Hematopoietic multipotent progenitor cell treated with erythropoietin and hydrocortisone succinate and interleukin-3 and kit ligand, for 15 days (in vitro differentiated cells): ENCODE measurements at regions not wholly inside any gene's neighbourhood (a gene's known extent, or its start where the extent isn't known, plus 50 kb on each side); places are given as distances from the start of the nearest gene placed in this dataset.
"Not testable (repeated sequence)": the region's sequence is repeated elsewhere in the genome, so short reads cannot be mapped to it uniquely, and the experiment has no call there.

Source experiments
- DNase-seq: peaks from one replicate; pipeline ENCODE4 v3.0.0-alpha.2; 2015; ENCODE audit warnings: low spot score

DNA sequence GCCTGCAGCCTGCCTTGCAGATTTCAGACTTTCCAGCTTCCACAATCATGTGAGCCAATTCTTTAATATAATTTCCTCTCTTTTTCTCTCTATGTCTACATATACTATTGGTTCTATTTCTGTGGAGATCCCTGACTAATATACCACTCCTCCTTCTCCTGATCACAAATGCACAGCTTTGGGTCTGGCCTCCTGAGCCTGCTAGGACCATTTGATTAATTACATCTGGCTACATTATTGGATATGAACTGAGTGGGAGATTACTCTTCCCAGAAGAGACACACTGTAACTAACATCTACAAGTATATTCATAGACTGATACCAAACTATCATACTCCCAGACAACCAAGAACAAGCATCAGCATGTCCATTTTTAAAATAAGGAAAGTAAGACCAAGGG lies 188.9 kb upstream of the LMCD1 start:
- no peak for DNase-seq

DNA sequence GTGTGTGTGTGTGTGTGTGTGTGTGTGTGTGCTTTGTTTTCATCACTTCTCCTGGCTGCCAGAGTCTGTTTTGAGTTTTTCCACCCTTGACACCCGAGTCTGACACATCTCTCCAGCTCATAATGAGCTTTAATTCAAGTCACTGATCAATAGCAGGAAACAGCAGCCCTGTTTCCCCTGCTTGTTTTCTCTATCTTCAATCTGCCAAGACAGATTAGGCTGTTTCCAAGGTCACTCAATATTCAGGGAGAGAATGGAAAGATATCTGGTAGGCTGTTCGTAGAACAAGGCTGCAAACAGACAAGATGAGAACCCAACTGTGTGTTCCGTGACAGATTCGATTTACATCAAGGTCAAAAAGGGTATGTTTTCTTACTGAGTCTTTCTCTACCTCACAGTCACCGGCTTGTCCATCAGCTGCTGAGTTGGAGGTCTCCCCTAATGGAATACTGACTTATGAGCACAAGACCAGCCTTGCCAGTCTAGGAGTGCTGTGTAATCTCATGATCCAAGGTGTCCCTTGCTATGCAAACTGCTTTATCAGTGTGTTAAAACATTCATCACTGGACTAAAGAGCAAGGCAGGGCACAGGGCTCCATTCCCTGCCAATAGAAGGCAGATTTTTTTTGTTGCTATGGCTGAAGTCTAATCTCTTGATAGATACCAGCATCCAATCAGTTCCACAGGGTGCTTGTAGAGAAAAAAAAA lies 187.9 kb upstream of the LMCD1 start:
- no peak for DNase-seq

DNA sequence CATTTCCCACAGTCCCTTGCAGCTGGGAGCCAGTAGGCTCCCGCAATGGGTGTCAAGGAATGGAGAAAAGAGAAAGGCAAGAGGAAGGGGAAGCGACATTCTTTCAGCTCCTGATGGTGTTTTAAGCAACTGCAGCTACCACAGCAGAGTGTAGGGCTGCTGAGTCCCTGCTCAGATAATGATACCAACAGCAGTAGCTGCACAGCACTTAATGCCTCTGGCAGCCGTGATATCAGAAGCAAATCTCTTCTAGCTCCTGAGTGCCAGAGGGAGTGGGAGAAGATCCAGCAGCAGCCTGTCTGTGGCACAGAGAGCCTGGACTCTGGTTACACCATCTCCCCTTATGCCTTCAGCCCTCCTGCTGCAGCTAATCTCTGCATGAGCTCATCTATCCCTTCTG lies 186.1 kb upstream of the LMCD1 start:
- not testable (repeated sequence) for DNase-seq

DNA sequence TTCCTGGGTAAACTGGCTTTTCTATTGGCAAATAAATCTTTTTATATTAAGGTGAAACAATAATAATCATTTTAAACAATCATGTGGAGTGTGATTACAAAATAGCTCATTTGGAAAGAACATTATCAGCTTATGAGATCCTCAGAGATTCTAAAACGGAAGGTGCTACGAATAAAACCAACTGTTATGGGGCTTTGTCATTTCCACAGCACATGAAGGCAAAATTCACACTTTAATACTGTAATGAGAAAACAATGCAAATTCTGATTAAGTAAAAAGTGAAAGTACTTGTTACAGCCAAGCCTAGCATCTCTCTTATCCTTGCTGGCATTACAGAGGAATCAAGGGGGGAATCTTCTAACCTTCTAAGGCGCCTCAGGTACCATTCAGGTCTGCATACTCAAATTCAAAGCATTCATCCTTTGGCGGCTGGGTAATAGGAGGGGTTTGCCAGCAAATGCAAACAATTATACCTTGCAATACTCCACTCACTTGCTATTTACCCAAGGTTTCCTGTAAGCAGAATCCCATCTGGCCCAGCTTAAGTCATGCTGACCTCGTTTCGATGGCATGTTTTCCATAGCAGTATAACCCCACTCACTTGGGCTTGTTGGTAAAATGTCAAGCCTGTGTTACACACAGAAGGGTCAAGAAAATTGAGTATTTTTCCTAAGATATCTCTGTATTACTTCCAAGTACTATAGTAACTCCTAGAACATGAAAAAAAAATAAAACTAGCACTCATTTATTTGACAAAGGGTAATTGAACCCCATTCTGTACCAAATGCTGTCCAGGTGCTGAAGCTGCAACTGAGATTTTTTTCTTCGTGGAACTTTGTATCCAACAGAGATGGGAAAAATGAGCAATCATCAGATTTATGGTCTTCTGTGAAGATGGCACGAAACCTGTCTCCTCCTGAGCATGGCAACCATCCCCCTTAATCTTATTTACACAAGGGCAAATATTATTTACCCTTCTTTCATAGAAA lies 183.7 kb upstream of the LMCD1 start:
- no peak for DNase-seq

DNA sequence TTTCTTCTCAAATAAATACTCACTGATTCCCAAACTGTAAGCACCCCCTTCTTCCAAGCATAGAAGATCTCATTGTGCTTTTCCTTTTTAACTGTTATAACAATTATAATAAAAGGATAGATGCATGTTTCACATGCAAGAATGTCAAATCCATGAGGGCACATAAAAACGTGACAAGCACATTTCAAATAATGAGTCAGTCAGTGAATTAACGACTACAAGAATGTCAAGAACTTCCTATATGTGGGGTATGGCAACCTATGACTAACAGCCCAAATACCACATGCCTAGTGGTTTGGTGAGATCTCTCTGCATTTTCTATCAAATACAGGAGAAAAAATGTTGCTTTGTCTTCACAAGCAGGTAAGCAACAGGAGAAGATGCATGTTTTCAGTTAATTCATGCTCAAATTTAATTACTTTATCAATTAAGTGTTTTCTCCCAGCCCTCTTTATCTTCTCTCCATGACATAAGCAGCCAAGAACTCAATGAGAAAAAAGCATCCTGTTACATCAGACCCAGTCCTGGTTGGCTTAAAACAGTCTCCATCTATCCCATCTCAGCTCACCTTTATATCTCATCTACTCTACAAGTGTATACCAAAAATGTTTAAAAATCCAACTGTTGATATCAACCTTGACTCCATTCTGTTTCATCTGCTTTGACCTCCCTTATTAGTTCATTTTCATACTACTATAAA lies 181.5 kb upstream of the LMCD1 start:
- no peak for DNase-seq

DNA sequence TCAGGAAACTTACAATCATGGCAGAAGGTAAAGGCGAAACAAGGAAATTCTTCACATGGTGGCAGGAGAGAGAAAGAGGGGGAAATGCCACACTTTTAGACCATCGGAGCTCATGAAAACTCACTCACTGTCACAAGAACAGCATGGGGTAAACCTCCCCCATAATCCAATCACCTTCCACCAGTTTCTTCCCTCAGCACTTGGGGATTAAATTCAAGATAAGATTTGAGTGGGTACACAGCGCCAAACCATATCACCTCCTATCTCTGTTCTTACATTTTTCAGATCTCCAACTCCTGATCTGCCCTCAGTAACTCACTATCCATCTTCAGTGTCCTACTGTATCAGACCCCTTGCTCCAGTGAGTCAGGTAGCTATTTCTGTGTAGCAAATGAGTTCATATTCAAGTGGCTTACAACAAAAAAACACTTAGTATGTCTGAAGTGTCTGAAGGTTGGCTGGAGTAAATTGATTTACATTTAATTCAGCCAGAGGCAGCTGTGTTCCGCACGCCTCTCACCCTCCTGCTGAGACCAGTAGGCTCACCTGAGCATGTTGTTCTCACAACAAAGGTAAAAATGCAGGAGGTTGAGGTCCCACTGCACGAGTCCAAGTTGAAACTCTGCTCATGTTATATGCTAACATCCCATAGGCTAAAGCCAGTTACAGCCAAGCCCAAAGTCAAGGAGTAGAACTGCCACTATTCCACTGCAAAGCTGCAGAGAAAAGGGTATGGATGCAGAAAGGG lies 180.7 kb upstream of the LMCD1 start:
- no peak for DNase-seq

DNA sequence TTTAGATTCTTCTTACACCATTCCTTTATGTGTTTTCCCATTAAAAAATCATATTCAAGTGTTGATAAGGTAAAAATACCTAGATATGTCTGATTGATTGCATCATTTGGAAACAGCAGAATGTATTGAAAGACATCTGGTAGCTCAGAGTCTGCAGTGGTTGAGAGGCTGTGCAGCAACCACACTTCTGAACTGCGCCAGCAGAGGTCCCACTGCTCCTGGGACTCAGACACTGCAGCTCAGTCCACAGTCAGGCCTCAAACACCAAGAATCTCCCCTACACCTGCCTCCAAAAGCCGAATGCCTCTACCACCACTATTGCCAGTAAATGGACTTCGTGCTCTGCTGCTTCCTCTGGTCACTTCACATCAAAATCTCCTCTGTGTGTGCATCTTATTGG lies 176.9 kb upstream of the LMCD1 start:
- peak; percentile 5 for DNase-seq

DNA sequence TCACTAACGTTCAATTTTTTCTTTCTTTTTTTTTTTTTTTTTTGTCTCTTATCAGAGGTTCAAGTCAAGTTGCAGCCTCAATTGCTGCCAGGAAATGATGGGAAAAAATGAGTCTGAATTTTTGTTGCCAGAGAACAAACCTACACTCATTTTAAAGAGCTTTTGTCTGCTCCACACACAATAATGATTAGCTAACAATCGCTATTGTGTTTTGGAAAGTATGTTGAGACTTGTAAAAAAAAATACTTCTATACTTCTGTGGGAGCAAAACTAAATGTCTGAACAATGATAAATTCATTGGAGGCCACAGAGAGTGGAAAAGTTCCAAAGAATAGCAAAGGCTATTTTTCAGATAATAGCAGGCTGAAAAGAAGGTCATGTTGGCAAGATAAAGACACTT lies 176.3 kb upstream of the LMCD1 start:
- no peak for DNase-seq

DNA sequence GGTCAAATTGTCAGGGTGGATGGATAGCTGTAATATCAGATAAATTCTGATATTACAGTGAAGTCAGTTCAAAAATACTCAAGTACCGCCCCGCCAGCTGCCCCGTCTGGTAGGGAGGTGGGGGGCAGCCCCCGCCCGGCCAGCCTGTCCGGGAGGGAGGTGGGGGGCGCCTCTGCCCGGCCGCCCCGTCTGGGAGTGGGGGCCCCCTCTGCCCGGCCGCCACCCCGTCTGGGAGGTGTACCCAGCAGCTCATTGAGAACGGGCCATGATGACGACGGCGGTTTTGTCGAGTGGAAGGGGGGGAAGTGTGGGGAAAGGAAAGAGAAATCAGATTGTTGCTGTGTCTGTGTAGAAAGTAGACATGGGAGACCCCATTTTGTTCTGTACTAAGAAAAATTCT lies 175.8 kb upstream of the LMCD1 start:
- DNase-seq, result not testable (repeated sequence)

DNA sequence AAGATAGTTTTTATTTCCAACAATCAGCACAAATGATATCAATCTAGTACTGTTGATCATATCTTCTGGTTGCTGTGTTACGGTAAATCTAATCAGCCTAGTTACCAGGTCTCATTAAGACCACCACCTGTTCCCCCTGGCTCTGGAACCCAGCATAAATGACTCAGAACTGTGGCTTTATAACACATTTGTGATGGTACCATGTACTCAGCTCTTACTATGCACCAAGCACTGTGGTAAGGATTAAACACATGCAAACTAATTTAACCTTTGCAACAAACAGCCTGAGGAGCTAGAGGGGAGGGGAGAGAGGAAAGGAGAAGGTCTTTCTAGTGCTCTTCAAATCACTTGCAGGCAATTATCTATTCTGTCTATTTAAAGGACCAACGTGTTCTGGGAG lies 173.9 kb upstream of the LMCD1 start:
- no peak for DNase-seq

DNA sequence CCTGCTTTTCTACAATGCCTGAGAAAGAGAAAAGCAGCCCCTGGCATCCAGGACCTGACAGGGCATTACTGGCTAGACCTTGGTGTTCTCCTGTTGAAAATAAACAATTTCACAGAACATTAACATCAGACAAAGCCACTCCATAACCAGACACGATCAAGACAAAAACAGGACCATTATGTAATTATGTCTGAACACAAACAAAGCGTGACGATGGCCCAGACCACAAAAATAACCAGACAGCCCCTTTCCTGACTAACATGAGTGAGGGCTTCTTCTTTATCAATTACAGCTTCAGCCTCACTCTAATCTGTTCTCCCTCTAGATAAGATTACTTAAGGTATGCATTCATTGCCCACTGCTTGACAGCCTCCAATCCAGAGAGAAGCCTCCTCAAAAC lies 172.7 kb upstream of the LMCD1 start:
- no peak for DNase-seq

DNA sequence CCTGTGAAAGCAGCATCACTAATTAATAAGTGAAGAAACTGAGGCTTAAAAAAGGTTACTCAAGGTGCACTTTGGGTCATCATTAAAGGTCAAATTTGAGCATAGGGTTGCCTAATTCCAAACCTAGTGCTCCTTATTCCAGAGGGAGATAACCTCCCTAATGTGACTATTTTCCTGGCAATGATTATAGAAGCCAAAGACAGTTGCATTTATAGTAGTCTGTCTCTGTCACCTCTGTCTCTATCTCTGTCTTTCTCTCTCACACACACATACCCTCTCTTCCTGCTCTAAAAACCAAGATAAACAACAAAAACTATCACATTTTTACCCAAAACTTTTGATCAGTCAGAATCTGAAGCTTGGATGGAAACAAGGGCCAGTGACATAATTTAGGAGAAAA lies 172.0 kb upstream of the LMCD1 start:
- DNase-seq, result no peak

DNA sequence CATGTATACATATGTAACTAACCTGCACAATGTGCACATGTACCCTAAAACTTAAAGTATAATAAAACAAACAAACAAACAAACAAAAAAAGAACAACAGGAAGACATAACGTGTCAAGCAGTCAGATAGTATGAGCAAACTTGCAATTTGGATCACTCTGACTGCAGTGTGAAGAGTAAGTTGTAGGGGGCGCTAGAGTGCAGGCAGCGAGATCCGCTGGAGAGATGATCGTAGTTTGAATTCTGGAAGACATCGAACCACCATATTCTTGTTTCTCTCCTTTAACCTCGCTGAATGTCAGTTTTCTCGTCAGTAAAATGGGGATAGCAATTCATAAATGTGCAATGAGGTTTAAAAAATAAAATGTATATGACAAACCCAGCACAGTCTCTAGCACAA lies 165.2 kb upstream of the LMCD1 start:
- no peak for DNase-seq

DNA sequence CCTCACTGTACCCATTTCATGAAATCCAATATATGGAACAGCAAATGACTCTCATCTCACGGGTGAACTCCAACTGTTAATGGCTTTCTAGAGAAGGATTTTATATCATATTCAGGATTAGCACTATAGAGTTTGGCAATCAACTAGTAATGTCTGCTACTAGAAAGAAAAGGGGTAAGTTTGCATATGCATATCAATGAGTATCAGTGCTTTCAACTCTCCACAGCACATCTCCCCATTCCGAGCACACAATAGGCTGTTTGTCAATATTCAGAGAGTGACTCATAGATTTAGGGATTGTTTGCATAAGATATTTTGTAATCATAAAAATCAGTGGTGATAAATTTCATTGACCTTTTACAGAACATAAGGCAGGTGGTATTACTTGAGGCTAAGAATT lies 163.2 kb upstream of the LMCD1 start:
- DNase-seq, result no peak

DNA sequence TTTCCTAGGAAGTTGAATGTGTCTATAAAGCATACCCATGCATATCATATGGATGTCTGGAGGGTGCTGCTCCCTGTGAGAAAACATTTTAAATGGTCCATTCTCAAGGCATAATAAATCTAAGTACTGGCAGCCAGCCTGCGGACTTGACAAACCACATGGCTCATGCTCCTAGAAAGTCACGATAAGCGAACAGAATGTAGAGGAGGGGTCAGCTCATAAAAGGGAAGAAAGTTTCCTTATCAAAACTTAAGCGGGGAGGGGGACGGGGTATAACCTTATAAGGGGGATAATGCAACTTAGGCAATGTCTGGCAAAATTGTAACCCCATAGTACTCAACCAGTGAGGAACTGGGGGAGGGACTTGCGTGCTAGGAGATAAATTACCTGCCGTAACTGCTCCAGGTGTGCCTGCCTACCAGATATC lies 159.8 kb upstream of the LMCD1 start:
- DNase-seq, result no peak

DNA sequence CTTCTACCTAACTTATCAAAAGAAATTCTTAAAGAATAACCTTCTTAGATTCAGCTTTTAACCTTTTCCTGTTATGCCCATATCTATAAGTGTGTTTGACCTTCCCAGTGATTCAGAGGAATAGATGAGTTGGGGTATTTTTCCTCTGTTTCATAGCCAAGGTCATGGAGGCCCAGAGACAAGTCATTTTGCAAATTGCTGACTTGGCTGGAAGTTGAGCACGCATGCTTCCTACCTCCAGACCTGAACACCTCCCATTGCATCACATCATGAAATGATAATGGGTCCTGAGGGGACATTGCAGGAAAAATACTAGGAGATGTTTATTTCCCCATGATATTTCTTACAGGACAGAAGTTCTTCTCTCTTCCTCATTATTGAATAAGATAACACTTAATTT lies 158.6 kb upstream of the LMCD1 start:
- no peak for DNase-seq

DNA sequence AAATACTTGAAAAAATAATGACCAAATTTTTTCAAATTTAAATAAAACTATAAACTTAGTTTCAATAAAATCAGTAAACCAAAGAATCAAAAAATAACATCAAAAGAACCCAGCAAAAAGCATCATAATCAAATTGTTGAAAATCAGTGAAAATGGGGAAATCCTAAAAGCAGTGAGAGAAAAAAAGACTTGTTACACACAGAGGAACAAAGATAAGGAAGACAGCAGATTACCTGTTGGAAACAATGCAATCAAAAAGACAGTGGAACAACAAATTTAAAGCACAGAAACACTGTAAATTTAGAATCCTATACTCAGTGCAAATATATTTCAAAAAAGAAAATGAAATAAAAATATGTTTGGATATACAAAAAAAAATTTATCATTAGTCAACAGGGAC lies 156.2 kb upstream of the LMCD1 start:
- DNase-seq, result no peak

DNA sequence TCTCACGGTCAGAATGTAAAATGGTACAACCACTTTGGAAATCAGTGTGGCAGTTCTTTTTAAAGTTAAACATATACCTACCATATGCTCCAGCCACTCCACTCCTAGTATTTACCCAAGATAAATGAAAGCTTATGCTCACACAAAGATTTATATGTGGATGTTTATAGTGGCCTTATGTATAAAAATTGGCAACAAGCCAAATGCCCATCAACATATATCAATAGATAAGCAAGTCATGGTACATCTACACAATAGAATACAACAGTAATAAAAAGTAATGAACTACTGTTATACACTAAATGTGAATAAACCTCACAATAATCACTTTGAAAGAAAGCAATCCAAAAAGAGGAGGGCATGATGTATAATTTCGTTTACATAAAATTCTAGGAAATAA lies 153.5 kb upstream of the LMCD1 start:
- no peak for DNase-seq

DNA sequence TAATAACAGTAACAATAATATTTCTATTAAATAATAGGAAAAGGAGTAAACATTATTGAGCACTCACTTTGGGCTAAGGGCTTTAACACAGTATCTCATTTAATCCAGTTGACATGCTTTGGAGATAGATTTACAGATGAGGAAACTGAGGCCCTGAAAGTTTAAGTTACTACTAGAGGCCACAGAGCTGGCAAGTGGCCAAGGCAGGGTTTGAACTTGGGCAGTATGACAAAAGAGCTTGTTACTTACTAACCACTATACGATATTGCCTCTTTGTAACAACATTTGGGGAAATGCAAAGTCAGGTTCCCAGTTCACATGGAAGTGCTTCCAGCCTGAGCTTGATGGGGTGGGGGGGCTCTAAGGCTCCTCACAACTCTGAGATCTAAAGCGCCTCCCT lies 149.1 kb upstream of the LMCD1 start:
- no peak for DNase-seq

DNA sequence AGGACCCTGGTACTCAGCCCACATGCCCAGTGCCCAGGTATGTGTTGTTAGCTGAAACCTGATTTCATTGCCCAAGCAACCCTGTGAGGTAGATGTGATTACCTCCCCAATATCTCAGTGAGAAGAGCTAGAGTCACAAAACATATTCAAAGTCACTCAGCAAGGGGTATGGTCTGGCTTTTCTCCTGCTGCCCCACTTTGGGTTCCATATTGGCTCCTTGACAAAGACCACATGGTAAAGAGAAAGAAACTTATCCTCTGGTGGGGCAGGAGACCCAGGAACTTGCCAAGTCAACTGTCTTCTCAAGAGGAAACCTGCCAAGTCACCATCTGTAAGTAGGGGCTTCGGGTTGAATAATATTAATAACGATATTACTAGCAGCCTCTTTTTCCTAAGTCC lies 148.3 kb upstream of the LMCD1 start:
- DNase-seq, result no peak

DNA sequence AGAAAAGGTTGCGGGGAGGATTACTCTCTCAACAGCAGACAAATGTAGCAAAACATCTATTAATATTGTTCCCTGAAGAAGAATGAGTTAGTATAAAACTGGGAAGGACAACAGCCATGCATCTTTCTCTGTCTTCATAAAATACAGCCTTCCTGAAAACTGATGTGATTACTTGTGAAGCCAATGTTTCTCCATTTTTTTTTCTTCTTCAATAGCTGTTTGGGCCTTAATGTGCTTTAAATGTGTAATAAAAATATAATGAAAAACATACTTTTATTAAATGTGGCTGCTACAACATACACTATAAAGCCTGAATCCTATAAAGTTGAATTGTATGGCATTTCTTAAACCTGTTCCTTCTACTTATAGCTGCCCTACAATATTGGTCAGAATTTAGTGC lies 146.3 kb upstream of the LMCD1 start:
- DNase-seq, result no peak

DNA sequence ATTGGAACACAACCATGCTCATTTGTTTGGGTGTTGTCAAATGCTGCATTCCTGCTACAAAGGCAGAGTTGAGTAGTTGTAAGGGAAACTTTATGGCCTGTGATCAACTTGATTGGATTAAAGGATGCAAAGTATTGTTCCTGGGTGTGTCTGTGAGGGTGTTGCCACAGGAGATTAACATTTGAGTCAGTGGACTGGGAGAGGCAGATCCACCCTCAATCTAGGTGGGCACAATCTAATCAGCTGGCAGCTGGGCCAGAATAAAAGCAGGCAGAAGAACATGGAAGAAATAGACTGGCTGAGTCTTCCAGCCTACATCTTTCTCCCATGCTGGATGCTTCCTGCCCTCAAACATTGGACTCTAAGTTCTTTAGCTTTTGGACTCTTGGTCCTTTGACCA lies 145.6 kb upstream of the LMCD1 start:
- not testable (repeated sequence) for DNase-seq
